Parathyroid adenoma (tissue), 2 donors: ENCODE measurements at regions not wholly inside any gene's neighbourhood (a gene's known extent, or its start where the extent isn't known, plus 50 kb on each side); places are given as distances from the start of the nearest gene placed in this dataset.

Experiments used
- H2AFZ ChIP-seq: fragments of 300-600 bp; sonication (generic); one replicate; pipeline ENCODE4 v1.7.0; 2017; ENCODE audit warnings: antibody characterized with exemption, mild to moderate bottlenecking
- H3K27ac ChIP-seq: fragments of 300-600 bp; sonication (generic); one replicate; pipeline ENCODE4 v1.7.0; 2017
- H3K27me3 ChIP-seq: fragments of 300-600 bp; sonication (generic); one replicate; pipeline ENCODE4 v1.7.0; 2017; ENCODE audit warnings: low read length; ENCODE audit not compliant: control insufficient read depth, insufficient read depth
- H3K36me3 ChIP-seq: fragments of 300-600 bp; sonication (generic); one replicate; pipeline ENCODE4 v1.7.0; 2017; ENCODE audit warnings: low read length; ENCODE audit not compliant: control insufficient read depth, insufficient read depth
- H3K4me1 ChIP-seq: fragments of 300-600 bp; sonication (generic); one replicate; pipeline ENCODE4 v1.7.0; 2017; ENCODE audit warnings: control low read depth
- H3K4me2 ChIP-seq: fragments of 300-600 bp; sonication (generic); one replicate; pipeline ENCODE4 v1.7.0; 2017; ENCODE audit warnings: low read length
- H3K4me3 ChIP-seq: fragments of 300-600 bp; sonication (generic); one replicate; pipeline ENCODE4 v1.7.0; 2017; ENCODE audit warnings: low read depth, low read length
- H3K79me2 ChIP-seq: fragments of 300-600 bp; sonication (generic); one replicate; pipeline ENCODE4 v1.7.0; 2017; ENCODE audit warnings: control low read depth
- H3K9ac ChIP-seq: fragments of 300-600 bp; sonication (generic); one replicate; pipeline ENCODE4 v1.7.0; 2017; ENCODE audit warnings: mild to moderate bottlenecking
- H3K9me3 ChIP-seq: fragments of 300-600 bp; sonication (generic); one replicate; pipeline ENCODE4 v1.7.0; 2017; ENCODE audit warnings: low read length; ENCODE audit not compliant: control insufficient read depth
- TF ChIP-seq, protein P1 (sequence below): fragments of 300-600 bp; sonication (generic); IDR thresholded peaks from one replicate; pipeline ENCODE4 v1.7.0; 2017; ENCODE audit warnings: antibody characterized with exemption, mild to moderate bottlenecking
- donor health status: primary hyperparathyroidism.

DNA sequence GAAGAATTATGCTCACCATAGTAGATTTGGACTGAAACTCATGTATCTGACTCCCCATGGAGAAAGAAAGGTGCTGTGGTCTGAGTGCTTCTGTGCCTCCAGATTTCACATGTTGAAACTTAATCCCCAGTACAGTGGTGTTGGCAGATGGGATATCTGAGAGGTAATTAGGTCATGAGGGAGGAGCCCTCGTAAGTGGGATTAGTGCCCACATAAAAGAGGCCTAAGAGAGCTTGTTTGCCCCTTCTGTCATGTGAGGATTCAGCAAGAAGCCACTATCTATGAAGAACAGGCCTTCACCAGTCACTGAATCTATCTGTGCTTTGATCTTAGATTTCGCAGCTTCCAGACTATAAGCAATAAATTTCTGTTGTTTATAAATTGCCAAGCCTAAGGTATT, 150.1 kb downstream of the PLPP3 start:
- Histone ChIP-seq H3K4me1 (peaks cover 17% of the 10 kb centered on the region), H3K9ac (no peak overlapping the region), H3K4me3 (no peak overlapping the region), H3K4me2 (no peak overlapping the region), H3K9me3 (no peaks in the 10 kb centered on the region), H3K36me3 (no peaks in the 10 kb centered on the region), H3K27ac (no peak overlapping the region), H3K27me3 (no peaks in the 10 kb centered on the region), H2AFZ (no peak overlapping the region), H3K79me2 (no peaks in the 10 kb centered on the region)
- TF ChIP-seq, protein P1, sequence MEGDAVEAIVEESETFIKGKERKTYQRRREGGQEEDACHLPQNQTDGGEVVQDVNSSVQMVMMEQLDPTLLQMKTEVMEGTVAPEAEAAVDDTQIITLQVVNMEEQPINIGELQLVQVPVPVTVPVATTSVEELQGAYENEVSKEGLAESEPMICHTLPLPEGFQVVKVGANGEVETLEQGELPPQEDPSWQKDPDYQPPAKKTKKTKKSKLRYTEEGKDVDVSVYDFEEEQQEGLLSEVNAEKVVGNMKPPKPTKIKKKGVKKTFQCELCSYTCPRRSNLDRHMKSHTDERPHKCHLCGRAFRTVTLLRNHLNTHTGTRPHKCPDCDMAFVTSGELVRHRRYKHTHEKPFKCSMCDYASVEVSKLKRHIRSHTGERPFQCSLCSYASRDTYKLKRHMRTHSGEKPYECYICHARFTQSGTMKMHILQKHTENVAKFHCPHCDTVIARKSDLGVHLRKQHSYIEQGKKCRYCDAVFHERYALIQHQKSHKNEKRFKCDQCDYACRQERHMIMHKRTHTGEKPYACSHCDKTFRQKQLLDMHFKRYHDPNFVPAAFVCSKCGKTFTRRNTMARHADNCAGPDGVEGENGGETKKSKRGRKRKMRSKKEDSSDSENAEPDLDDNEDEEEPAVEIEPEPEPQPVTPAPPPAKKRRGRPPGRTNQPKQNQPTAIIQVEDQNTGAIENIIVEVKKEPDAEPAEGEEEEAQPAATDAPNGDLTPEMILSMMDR, result no peak

DNA sequence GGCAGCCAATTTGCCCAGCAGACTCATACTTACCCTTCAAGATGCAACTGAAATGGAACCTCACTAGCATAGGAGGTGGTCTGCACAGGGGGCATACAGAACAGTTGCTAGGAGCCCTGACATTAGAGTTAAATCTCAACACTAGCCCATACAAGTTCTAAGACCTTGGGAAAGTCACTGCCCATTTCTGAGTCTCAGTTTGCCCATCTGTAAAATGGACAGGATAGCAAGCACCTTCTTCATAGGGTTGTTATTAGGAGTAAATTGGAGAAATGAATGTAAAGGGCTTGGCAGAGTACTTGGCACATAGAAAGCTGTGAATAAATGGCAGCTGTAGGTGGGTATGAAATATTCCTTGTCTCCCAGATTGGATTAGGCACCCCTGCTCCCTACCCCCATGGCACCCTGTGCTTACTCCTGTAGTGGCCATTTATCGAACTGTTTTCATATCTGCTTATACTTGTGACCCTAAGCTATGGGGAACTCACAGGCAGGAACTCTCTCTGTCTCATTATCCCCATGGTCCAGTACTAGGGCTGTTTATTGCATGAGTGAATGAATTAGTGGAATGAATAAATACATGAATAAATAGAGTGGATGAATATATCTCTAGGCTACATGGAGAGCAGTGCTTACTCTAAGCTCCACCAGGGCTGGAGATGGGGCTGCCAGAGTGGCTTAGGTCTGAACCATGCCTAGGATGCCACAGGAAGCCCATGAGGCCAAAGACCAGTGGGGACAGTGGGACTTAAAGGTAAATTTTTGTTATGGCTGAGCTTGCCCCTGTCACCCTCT, 152.6 kb downstream of the PLPP3 start:
- Histone ChIP-seq H3K36me3 (no peaks in the 10 kb centered on the region), H3K9me3 (no peaks in the 10 kb centered on the region), H2AFZ (no peak overlapping the region), H3K9ac (no peak overlapping the region), H3K27ac (no peak overlapping the region), H3K4me2 (no peak overlapping the region), H3K79me2 (no peaks in the 10 kb centered on the region), H3K4me1 (peaks cover 5% of the 10 kb centered on the region), H3K4me3 (no peak overlapping the region), H3K27me3 (no peaks in the 10 kb centered on the region)
- TF ChIP-seq, protein P1, result no peak

- no peaks in the 10 kb centered on the region for H3K27me3 ChIP-seq
- H3K4me1 ChIP-seq, result peaks cover 4% of the 10 kb centered on the region
- H3K79me2 ChIP-seq, result no peaks in the 10 kb centered on the region
- H3K9me3 ChIP-seq, result no peaks in the 10 kb centered on the region
- H3K4me3 ChIP-seq, result no peak overlapping the region
- TF ChIP-seq, protein P1, result no peak
- H3K4me2 ChIP-seq, result no peak overlapping the region
- H3K9ac ChIP-seq, result no peak overlapping the region
- H2AFZ ChIP-seq, result no peak overlapping the region
- H3K36me3 ChIP-seq, result no peaks in the 10 kb centered on the region
- no peak overlapping the region for H3K27ac ChIP-seq
These were observed 153.8 kb downstream of the PLPP3 start for GRCh38 chr1:56425494-56426037.

- H2AFZ ChIP-seq, result no peak overlapping the region
- H3K27me3 ChIP-seq, result no peaks in the 10 kb centered on the region
- no peaks in the 10 kb centered on the region for H3K79me2 ChIP-seq
- H3K36me3 ChIP-seq, result no peaks in the 10 kb centered on the region
- no peak overlapping the region for H3K9ac ChIP-seq
- no peak overlapping the region for H3K27ac ChIP-seq
- TF ChIP-seq, protein P1, result no peak
- H3K4me2 ChIP-seq, result no peak overlapping the region
- no peak overlapping the region for H3K4me3 ChIP-seq
- no peaks in the 10 kb centered on the region for H3K9me3 ChIP-seq
- H3K4me1 ChIP-seq, result peaks cover 4% of the 10 kb centered on the region
These were observed 154.4 kb downstream of the PLPP3 start for GRCh38 chr1:56424744-56425493.
